Stimulated activated CD8-positive, alpha-beta memory T cell treated with anti-CD3 and anti-CD28 coated beads, Interleukin-7, amount 100 ng/mL, for 48 hours (primary cell): ENCODE measurements at regions not wholly inside any gene's neighbourhood (a gene's known extent, or its start where the extent isn't known, plus 50 kb on each side); places are given as distances from the start of the nearest gene placed in this dataset.

Experiments used
- DNase-seq, 2 donors: peaks; one replicate each; pipeline ENCODE4 v3.0.0-alpha.2; 2020; ENCODE audit warnings: low read depth in 1 of 2; ENCODE audit errors: extremely low read depth in 1 of 2

GRCh38 chr17:70230850-70231640 is 61.7 kb downstream of the KCNJ2 start:
- no peak for DNase-seq

- DNase-seq = no peak
Measured at GRCh38 chr17:70232466-70232865, 63.1 kb downstream of the KCNJ2 start.

GRCh38 chr17:70235252-70235651 is 65.9 kb downstream of the KCNJ2 start:
- no peak for DNase-seq

GRCh38 chr17:70238228-70238627 is 68.9 kb downstream of the KCNJ2 start:
- DNase-seq = no peak

GRCh38 chr17:70238646-70239045 is 69.3 kb downstream of the KCNJ2 start:
- DNase-seq = no peak

- DNase-seq = no peak
Measured at GRCh38 chr17:70239391-70239826, 70.1 kb downstream of the KCNJ2 start.

GRCh38 chr17:70241071-70241470 is 71.7 kb downstream of the KCNJ2 start:
- DNase-seq = no peak

- no peak for DNase-seq
Measured at GRCh38 chr17:70242781-70243437, 73.6 kb downstream of the KCNJ2 start.

GRCh38 chr17:70251706-70252105 is 82.4 kb downstream of the KCNJ2 start:
- no peak for DNase-seq

GRCh38 chr17:70254735-70255460 is 85.6 kb downstream of the KCNJ2 start:
- DNase-seq = no peak

GRCh38 chr17:70256751-70257150 is 87.4 kb downstream of the KCNJ2 start:
- DNase-seq = no peak

GRCh38 chr17:70258465-70258864 is 89.1 kb downstream of the KCNJ2 start:
- no peak for DNase-seq

GRCh38 chr17:70259400-70259799 is 90.1 kb downstream of the KCNJ2 start:
- no peak for DNase-seq

GRCh38 chr17:70261170-70261569 is 91.8 kb downstream of the KCNJ2 start:
- no peak for DNase-seq

GRCh38 chr17:70265471-70265870 is 96.1 kb downstream of the KCNJ2 start:
- DNase-seq = no peak

- DNase-seq = no peak
Measured at GRCh38 chr17:70266394-70266793, 97.1 kb downstream of the KCNJ2 start.

GRCh38 chr17:70268383-70268782 is 99.1 kb downstream of the KCNJ2 start:
- no peak for DNase-seq

GRCh38 chr17:70270554-70270953 is 101.2 kb downstream of the KCNJ2 start:
- no peak for DNase-seq

GRCh38 chr17:70271200-70271599 is 101.9 kb downstream of the KCNJ2 start:
- DNase-seq = no peak

GRCh38 chr17:70271672-70272071 is 102.3 kb downstream of the KCNJ2 start:
- DNase-seq = no peak

GRCh38 chr17:70274255-70274654 is 104.9 kb downstream of the KCNJ2 start:
- no peak for DNase-seq

GRCh38 chr17:70276906-70277305 is 107.6 kb downstream of the KCNJ2 start:
- no peak for DNase-seq
